NCI-H2227 (cell line): ENCODE measurements at regions not wholly inside any gene's neighbourhood (a gene's known extent, or its start where the extent isn't known, plus 50 kb on each side); places are given as distances from the start of the nearest gene placed in this dataset.

ENCODE experiments used
- DNase-seq: peaks from one replicate; lab custom pipeline; 2025; ENCODE audit not compliant: unreplicated experiment; lab: John Stamatoyannopoulos, UW

DNA sequence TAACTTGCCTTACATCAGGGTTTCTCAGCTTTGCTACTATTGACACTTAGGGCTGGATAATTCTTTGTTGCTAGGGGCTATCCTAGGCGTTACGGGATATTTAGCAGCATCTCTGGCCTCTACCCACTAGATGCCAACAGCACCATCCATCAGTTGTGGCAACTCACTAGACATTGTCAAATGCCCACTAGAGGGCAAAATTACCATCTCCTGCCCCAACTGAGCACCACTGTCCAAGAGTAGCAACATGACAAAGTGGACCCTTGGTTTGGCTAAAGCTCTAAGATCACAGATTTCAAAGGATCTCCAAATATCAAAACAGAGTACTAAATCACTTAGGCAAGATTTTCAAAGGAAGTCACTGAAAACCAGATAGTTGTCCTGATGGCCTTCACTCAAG is 251.7 kb upstream of the TBX3 start:
- DNase-seq, result no peak

DNA sequence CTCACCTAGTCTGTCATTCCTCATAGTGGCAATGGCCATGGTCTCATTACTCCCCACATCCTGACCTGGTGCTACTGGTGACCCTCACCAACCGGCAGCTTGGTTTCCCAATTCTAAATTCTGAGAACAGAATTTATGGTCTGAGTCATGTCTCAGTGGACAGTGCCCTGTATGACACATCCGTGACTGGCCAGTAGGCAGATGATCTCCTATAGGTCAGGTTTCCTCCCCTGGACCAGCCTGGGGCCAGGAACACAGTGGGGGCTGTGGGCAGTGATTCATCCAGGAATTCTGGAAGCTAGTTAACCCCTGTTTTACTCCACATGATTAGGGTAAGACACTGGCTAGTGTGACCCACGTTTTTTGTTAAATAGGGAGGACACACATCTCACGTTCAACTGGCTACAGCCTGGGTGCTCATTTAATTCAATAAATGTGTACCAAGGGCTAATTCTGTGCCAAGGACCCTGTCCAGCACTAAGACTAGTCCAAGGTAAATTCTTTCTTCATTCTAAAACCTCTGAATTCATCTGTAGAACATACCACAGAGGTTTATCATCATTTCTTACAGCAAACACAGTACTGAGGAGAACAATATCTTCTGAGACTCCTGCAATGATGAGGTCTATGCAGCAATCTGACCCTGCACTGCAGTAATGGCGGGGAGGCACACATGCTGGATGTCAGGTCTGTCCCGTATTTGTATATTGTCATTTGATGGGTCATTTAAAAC is 249.6 kb upstream of the TBX3 start:
- DNase-seq, result no peak

GRCh38 chr12:114932806-114933205 is 248.8 kb upstream of the TBX3 start:
- DNase-seq, result no peak

GRCh38 chr12:114931025-114931424 is 247.1 kb upstream of the TBX3 start:
- DNase-seq, result no peak

GRCh38 chr12:114926341-114926740 is 242.4 kb upstream of the TBX3 start:
- no peak for DNase-seq

DNA sequence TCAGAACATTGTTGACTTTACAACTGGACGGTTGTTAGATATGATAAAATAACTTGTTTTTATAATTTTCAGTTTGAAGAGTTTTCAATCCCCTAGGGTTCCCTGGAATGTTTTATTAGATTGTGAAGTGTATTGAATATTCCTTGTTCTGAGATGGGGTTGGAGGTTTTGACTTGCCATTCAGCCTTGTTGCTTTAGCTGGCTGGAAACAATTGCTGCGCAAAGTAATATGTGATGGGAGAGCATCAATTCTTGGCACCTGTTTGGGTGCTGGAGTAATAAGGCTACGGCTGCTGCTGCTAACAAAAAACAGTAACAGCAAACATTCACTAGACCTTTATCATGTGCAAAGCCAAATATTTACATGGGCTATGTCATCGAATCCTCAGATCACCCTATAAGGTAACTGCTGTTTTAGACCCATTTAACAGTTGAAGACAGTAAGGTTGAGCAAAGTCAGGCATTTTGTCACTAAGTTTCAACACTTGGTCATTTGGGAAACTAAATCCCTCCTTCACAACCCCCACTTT is 241.0 kb upstream of the TBX3 start:
- DNase-seq, result no peak

- DNase-seq, result no peak
Observed at GRCh38 chr12:114921781-114922180, 237.8 kb upstream of the TBX3 start.

DNA sequence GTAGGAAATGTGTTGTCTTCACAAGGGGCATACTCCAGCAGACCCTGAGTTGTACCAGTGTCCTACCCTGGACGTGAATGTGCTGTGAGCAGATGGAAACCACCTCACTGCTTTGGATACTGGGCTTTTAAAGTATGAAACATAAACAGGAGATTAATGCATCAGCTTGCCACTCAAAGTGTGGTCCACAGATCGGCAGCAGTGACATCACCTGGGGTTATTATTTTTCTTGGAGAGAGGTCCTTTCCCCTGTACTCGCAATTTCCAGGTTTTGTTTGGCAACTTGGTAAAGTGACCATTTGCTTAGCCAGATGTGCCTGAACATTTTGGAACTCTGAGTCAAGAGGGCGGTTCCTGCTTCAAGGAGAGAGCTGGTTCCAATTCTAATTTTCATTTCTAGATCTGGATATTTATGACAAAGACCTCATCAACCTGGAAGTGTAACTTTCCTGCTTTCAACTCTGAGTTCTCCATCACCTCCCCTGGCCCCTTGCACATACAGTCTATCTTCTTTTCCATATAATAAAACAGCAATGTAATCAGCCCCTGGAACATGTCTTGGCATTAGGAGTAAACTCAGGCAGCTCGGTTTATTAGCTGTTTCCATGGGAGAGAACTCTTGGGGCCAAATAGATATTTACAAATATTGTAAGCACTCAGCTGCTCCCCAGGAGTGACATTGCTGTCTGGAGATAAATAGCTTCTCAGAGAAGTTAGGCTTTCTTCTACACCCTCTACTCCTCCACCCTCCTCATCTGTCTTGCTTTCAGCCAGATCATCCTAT is 237.0 kb upstream of the TBX3 start:
- no peak for DNase-seq

GRCh38 chr12:114919479-114919878 is 235.5 kb upstream of the TBX3 start:
- DNase-seq, result no peak

- no peak for DNase-seq
Observed at GRCh38 chr12:114918535-114919233, 234.7 kb upstream of the TBX3 start.

- DNase-seq, result no peak
Observed at GRCh38 chr12:114917953-114918352, 234.0 kb upstream of the TBX3 start.

- DNase-seq, result no peak
Observed at GRCh38 chr12:114917307-114917706, 233.3 kb upstream of the TBX3 start.

- DNase-seq, result no peak
Observed at GRCh38 chr12:114916541-114916940, 232.6 kb upstream of the TBX3 start.

DNA sequence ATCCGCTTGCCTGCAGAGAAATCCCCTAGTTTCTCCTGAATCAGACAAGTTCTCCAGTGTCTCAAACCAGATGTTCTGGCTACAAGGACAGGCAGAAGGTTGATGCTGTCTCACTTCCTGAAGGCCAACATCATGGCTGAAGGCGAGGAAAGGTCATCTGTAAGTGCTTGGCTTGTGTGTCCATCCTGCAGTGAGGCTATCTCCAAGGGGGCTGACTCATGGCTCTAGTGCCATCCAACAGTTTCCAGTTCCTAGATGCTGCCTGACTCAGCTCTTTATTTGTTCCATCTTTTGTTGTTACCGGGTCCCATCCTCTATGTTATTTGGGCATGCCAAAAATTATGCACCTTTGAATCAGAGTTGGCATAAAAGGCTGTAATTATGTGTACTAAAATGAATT is 232.1 kb upstream of the TBX3 start:
- DNase-seq, result no peak

- no peak for DNase-seq
Observed at GRCh38 chr12:114913871-114914801, 230.2 kb upstream of the TBX3 start.

- DNase-seq, result no peak
Observed at GRCh38 chr12:114912811-114913210, 228.8 kb upstream of the TBX3 start.

DNA sequence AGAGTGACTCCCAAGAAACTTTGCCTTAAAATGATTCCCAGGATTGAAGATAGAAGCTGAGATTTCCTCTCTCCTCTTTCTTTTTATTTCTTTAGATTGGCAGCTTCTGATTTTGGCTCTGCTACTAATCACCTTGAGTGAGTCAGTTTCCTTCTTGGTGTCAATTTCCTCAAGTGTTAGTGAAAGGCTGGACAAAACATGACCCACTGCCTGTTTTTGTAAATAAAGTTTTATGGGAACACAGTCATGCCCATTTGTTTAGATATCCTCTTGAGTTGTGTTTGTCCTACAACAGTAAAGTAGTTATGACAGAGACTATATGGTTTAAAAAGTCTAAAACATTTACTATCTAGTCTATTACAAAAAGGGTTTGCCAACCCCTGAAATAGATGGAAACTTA is 227.2 kb upstream of the TBX3 start:
- no peak for DNase-seq

GRCh38 chr12:114904254-114905003 is 220.5 kb upstream of the TBX3 start:
- no peak for DNase-seq

DNA sequence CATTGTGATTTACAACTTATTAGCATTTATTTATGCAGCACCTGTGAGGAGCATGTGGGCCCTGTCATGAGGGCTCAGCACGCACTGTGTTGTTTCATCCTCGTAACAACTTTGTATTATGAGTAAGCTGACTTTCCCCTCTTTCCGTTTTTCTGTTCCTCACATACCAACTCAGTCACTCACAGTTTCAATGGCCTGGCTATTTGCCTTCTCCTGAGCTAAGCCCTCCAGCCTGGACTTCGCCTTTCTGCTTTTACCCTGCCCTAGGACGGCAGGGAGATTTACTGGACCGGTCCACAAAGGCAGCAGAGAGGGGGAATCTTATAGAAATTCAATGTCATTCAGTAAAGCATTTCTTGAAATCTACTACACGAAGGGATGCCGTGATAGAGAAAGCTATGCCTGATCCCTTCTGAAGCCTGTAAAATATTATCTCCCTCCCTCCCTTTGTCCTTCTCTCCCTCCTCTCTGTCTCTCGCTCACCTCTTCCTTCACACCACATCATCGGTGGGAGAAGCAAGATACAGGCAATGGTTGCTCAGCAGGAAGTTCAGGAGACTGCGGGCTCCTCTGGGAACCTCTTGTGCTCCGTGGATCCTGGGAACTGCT is 219.2 kb upstream of the TBX3 start:
- DNase-seq, result no peak

- DNase-seq, result no peak
Observed at GRCh38 chr12:114902665-114903064, 218.7 kb upstream of the TBX3 start.
